ENCODE measurements at regions not wholly inside any gene's neighbourhood (a gene's known extent, or its start where the extent isn't known, plus 50 kb on each side); places are given as distances from the start of the nearest gene placed in this dataset.

DNA sequence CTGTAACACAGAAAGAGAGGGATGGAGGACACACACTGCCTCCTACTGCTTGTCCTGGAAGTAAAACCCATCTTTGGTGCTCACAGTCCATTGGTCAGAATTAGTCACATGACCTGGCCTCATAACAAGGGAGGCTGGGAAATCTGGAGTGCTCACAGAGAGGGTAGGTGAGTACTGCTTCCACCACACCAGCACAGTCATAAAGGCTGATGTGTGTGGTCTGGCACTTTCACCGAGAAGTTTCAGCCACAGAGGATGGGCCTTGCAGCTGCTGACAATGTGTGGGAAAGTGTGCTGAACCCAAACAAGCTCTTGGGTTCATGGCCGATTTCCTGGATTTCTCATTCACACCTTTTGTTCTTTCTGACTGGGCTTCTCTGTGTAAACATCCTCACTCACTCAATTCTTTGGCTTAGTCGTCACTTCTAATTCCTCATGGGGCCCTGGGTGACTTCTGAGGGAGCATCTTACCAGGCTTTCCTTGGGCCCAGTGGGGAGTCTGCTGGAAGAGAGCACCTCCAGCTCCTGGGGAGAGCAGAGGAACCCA is 100.7 kb downstream of the ASB7 start:
- no peak for DNase-seq
- no peak for ATAC-seq
- intact Hi-C loops (cut with micrococcal nuclease): no loop called here

DNA sequence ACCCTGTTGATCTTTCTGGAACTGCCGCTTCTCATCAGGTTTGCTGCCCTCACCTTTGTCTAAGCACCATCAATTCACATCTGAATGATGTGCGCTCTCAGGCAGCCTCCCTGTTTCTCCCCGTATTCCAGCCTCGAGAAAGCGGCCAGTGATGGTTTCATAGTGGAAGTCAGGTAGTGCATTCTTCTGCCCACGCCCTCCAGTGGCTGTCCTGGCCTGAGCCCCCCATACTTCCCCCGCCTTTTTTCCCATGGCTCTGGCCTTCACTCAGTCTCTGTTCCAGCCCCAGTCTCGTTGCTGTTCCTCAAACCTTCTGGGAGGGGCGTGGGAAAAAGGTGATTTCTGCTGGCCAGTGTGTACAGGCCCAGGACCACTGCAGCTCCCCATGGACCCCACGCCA is 101.3 kb downstream of the ASB7 start:
- intact Hi-C loops (cut with micrococcal nuclease): no loop called here
- no peak for ATAC-seq
- DNase-seq: no peak

DNA sequence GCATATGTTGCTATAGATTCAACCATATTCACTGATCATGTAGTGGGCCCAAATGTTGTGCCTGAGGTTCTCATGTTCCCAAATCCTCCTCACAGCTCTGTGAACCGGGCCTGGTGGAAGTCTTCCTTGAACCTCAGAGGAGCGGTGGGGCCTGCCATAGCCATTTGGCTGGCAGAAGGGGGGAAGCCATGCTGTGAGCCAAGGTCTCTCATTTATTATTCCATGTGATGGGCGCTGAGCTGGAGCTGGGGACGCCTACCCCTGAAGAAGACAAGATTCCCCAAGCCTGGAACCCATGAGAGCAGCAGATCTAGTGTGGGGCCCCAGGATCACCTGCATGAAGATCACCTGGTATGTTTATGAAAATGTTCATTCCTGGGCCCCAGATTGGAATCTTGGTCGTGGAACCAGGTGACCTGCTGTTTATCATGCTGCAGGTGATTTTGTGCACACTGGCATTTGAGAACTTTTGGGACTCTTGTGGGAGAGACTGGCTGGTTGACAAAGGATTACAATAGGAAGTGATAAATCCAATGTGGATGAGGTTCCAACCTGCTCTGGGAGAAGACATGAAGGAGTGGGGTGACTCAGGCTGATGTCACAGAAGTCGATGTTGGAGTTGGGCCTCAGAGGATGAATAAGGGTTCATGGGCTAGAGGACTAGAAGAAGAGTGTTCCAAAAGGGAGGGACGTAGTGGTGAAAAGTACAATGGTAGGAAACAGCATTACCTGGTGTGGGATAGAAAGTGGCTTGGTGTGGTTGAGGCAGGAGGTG is 102.1 kb downstream of the ASB7 start:
- DNase-seq (no peak), ATAC-seq (no peak)
- intact Hi-C loops (cut with micrococcal nuclease): no loop called here

DNA sequence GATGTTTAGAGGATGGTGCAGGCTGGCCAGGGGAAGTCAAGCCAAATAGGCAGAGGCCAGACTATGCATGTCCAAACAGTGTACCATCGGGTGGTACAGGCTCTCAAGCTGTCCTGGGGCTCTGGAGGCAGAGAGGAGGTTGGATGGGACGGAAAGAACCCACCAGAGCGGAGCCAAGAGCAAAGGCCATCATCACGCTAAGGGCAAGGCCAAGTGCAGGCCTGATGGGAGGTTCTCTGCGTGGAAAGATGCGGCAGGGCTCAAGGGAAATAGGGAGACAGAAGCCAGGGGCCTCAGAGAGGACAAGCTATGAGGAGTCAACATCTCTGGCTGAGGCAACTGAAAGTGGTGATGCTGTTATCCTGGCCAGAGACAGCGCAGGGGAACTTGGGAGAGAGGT is 102.7 kb downstream of the ASB7 start:
- intact Hi-C loops (cut with micrococcal nuclease): no loop called here
- ATAC-seq (no peak), DNase-seq (no peak)

DNA sequence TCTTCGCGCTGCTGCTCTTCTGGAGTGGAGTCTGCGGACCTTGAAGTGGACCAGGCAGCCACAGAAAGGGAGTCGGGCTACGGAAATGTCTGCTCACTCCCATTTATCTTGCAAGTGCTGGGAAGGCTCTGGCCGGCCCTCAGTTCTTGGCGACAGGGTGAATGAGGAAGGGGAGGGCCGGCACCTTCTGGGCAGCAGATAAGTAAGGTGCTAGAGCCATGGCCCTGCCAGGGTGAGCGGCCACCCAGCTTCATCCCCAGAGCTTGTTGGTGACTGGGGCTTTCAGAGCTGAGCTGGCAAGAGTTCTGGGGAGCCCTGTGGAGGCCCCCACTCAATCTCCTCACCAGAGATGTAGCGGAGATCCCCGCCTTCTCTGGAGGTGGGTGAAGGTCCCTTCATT is 103.5 kb downstream of the ASB7 start:
- DNase-seq (no peak), ATAC-seq (no peak)
- intact Hi-C loops (cut with micrococcal nuclease): no loop called here

DNA sequence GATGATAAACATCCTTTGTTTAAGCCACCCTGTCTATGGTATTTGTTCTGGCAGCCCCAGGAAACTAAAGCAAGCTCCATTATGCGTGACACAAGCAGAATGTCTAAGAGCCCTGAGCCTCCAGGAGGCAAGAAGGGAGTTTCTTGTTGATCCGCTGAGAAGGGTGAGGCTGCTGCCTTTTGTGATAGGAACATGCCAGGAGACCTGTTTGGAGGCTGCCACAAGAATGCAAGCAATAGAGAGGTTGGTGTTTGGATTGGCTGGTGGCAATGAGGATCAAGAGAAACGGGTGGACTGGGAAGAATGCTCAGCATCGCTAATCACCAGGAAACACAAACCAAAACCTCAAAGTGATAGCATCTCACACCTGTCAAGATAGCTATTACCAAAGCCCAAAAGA is 104.8 kb downstream of the ASB7 start:
- intact Hi-C loops (cut with micrococcal nuclease): no loop called here
- ATAC-seq (no peak), DNase-seq (no peak)

DNA sequence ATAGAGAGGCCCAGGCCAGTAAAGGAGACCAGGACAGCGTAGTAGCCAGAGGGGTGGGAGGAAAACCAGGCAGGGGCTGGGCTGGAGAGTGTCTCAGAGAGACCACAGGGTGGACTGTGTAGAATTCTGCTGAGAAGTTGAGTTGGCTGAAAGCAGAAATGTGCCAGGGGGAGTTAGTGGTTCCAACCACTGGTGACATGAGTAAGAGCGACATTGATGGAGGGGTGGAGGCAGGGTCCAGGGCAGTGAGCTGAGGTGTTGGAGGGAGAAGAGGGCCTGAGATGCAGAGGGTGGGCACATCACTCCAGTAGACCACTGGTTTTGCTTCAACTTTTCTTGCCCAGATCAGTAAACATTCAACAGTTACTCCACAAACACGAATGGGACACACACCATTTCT is 106.5 kb downstream of the ASB7 start:
- no peak for ATAC-seq
- intact Hi-C loops (cut with micrococcal nuclease): no loop called here
- DNase-seq: no peak

DNA sequence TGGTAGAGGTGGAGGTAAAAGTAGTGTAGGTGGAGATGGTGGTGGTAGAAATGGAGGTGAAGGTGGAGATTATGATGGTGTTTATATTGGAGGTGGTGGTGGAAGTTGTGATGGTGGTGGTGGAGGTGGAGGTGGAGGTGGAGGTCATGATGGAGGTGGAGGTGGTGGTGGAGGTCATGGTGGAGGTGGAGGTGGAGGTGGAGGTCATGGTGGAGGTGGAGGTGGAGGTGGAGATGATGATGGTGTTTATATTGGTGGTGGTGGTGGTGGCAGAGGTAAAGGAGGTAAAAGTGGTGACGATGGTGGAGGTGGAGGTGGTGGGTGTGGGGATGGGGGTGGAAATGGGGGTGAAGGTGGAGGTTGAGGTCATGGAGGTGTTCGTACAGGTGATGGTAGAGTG is 107.8 kb downstream of the ASB7 start:
- ATAC-seq (no peak), DNase-seq (no peak)
- intact Hi-C loops (cut with micrococcal nuclease): no loop called here

DNA sequence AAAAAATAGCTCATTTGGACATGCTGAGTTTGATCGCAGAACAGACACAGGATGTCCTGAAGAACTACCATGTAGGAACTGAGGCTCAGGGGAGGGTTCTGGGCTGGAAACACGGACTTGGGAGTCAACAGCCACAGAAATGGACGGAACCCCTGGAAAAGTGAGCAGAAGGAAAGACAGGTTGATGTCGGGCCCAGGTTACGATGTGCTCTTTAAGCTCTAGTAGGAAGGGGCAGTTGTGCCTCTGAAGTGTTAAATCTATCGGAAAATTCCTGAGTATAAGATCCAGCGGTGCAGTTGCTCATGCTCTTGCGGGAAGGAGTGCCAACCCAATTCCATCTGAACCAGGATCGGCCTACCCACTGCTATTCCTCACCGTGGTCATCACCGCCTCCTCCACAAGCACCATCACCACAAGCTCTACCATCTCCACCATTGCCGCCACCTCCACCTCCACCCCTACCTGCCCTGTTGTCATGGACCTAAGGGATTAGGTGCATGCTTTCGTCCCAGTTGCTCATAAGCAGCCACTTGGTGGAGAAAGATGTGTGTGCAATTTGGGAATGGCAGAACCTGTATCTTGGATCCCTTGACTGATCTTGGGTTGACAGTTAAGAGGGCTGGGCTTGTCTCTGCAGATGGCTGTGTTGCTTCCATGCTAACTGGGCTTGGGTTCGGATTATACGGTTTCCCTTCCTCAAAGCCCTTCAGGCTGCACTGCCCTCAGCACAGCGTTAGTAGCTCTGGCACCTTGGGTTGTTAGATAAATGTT is 108.5 kb downstream of the ASB7 start:
- intact Hi-C loops (cut with micrococcal nuclease): no loop called here
- no peak for DNase-seq
- no peak for ATAC-seq

DNA sequence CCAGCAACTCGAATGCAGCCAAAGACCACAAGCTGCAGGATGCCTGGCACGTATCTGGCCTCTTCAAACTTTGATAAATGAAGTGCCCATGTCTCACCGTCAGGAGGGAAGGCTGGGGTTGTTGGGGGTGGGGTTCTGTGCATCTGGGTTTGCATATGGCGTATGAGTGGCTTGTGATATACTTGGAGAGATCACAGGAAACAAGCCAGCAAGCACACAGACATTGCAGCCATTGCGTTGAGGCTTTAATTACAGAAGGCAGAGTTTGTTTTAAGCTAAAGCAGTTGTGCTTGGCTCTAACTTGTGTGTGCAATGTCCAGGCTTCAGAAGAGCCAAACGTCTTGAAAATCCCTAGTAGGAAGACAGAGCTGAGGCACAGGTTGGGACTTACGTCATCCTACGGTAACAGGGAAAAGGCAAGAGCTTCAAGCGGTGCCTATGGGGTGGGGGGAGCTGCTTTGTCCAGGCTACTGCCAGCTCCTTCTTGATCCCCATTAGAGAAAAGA is 109.2 kb downstream of the ASB7 start:
- ATAC-seq (peak; percentile 64), DNase-seq (no peak)
- intact Hi-C loops (cut with micrococcal nuclease): no loop called here

DNA sequence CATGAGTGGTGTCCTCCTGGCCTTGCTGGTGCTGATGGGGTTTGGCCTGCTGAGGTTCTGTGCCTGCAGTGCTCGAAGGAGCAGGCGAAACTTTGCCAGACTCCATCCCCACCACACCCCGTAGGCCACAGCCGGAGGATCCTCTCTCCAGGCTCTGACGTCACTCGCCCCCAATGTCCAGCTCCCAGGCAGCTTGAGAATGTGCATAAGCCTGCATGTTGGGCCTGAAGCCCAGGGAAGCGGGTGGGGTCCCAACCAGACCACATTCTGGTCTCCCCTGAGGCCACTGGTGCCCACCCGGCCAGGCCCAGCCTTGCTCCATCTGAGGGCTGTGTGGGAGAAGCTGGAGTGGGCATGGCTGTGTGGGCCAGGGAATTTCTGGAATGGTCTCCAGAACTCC is 109.8 kb downstream of the ASB7 start:
- intact Hi-C loops (cut with micrococcal nuclease): no loop called here
- DNase-seq: peak; percentile 73
- peak; percentile 66 for ATAC-seq

DNA sequence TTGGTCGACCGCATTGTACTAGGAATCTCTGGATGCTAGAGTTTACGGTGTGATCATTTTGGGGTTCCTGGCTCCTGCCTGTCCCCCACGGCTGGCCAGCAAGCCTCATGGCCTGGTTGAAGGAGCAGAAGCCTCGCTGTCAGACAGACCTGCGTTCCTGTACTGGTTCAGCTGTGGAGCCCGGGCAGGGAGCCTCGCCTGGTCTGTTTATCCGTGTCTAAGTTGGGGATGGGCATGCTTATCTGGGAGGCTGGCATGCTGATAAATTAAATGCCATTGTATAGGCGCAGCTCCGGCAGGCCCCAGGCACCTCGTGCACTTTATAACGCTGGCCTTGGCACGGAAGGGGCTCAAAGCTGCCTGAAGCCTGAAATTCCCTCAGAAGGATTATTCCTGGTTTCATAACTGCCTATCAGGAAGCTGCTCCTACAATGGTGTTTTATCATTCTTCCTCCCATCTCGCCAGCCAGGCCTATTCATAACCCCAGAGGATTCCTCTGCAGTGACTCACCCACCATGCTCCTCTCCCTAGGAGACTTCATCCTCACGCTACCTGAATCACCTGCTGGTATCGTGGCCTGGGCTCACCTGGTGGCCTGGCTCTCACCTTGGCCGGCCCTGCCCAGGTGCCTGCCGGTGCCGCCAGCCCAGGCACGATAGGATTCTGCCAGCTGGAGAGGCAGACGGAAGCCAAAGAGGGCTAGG is 110.9 kb downstream of the ASB7 start:
- no peak for DNase-seq
- intact Hi-C loops (cut with micrococcal nuclease): no loop called here
- ATAC-seq: peak; percentile 42

DNA sequence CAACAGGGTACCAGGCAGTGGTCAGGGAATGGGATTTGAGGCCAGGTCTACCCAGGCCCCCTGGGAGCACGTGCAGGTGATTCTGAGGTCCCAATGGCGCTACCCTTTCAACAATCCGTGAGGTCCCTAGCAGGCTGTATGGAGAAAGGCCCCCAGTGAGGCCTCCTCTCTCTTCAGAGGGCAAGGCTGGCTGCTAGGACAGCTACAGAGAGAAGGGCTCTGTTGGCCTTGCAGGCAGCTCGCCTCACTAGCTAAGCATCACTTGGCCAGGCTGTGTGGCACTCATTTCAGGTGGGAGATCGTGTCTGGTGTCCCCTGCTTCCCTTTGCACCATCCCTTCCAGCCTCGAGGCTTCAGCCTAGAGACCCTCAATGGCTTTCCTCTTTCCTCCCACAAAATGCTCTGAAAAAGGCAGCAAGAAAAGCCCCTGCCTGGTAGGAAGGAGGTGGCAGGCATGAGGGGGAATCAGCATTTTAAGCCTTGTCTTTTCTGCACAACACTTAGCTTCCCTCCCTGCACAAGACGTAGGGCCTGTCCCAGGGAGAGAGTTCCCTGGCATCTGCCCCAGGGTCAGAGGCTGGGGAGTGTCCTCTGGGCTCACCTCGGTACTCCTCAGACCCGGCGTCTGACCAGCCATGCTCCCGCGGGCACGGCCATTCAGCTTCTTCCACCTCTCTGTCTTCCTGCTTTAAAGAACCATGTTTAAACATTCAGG is 111.8 kb downstream of the ASB7 start:
- no peak for ATAC-seq
- intact Hi-C loops (cut with micrococcal nuclease): no loop called here
- no peak for DNase-seq

DNA sequence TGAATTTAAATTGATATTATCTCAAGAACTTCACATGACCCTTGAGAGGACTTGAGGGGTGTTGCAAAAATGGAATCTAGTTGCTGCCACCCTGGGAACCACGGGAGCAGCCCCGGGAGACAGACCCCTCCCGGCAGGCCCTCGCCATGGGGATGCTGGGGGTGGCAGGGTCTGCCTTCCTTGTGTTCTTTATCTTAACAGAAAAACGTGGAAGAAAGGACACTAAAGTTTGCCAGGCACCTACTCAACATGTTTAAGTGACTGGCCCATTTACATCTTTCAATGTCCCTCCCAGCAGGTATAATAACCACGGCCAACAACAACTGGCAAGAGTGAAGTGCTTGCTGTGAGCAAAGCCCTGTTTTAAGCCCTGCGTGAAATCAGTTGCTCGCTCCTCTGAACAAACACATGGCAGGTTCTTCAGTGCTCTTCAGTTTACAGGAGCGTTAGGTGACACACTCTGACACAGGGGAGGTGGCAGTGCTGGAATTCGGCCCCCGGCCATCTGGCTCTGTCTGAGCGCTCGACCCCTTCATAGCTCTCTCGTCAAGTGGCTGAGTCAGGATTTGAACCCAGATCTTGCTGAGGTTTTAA is 112.5 kb downstream of the ASB7 start:
- DNase-seq (no peak), ATAC-seq (peak; percentile 13)
- intact Hi-C loops (cut with micrococcal nuclease): no loop called here

DNA sequence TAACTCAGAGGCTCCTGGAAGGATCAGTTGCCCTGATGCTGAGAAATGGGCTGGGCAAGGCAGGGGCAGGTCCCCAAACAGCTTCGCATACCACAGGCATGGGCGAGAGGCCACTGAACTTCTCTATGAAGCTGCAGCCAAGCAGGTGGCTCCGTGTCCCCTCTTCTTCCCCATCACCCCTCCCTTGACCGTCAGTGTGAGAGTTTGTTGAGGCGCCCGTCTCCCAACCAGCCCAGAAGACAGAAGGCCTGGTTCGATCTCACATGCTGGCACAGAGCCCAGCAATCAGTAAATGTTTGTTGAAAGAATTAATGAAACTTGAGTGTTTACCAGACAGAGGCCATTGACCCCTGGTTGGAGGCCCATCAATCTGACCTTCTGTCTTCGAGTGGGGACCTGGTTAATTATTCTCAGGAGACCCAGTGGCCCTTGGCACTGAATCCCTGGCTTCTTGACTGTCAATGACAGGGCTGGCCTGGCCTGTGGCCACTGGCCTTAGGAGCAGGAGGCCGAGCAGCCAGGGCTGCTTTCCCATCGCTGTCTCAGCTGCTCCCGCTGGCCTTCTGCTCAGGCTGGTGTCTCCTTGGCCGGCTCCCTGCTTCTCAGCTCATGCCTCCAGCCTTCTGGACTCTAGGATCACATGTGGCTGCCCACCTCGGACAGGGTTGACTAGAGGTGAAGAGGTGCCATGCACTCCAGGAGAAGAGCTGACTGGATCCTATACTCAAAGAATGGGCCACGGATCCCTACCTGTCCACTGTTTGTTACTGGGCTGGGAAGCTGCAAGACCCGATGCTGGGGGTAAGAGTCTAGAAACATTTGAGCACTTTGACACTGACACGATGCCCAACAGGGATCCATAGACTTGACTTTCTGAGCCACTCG is 113.4 kb downstream of the ASB7 start:
- DNase-seq (peak; percentile 69), ATAC-seq (peak; percentile 26)
- intact Hi-C loops (cut with micrococcal nuclease): no loop called here

DNA sequence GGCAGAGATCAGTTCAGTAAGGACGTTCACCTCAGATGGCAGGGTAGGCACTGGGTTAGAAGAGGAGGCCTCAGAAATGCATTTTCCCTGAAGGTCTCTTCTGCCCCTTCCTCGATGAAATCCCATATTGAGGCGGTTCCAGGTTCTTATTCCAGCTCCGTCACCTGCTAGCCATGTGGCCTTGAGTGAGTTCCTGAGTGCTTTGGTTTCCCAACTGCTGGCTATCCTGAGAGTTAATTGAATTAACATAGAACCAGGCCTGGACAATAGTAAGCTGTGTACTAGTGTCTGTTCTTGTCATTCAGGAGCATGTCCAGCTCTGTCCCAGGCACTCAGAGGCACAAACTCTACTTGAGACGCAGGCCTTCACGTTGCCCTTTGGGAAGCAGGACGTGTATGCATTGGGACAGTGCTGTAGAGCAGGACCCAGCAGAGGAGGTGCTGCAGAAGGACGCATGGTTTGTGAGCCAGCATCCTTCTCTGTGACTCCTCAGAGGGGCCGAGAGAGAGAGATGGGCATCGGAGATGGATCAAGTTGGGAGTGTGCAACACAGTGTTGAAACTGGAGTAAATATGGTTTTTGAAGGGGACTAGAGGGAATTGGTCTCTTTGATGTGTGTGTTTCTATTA is 114.2 kb downstream of the ASB7 start:
- ATAC-seq (no peak), DNase-seq (no peak)
- intact Hi-C loops (cut with micrococcal nuclease): no loop called here

DNA sequence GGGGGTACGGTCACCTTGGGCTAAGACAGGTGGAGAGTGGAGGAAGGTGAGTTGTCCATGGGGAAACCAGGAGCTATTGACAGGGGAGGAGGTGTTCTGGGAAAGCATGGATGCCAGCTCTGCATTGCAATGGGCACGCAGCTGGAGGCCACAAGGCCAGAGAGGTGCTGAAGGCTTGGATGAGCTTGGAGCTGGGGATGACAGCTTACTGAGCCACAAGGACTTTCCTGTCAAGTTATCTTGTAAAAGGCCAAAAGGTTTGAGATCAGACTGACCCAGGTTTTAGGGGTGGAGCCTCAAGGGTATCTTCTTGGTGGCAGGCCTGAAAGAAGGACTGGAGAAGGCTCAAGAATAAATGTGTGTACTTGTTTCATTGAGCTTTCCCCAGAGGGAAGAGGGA is 115.2 kb downstream of the ASB7 start:
- ATAC-seq (no peak), DNase-seq (no peak)
- intact Hi-C loops (cut with micrococcal nuclease): no loop called here
